GM19238 (cell line): ENCODE measurements at regions not wholly inside any gene's neighbourhood (a gene's known extent, or its start where the extent isn't known, plus 50 kb on each side); places are given as distances from the start of the nearest gene placed in this dataset.
"Not testable (repeated sequence)": the region's sequence is repeated elsewhere in the genome, so short reads cannot be mapped to it uniquely, and the experiment has no call there.

Experiments
- DNase-seq: peaks from one replicate; pipeline ENCODE4 v3.0.0; 2011; ENCODE audit warnings: low spot score; ENCODE audit not compliant: insufficient read length

DNA sequence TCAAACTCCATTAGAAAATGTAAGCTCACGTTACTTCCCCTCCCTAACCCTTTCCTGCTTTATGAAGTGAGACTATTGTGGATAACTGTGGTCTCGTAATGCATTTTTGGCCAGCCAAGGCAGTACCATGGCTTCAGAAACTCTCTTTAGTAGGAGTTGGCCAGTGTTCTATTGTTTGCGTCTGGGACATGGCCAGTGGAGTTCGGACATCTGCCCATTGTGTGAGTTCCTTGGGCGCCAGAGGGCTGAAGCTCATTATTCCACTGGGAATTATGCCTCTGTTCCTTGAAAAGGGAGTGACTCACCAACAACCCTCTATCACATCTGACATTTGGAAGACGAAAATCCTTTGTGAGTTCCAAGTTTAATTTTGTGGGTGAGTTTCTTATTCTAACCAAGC is 319.5 kb upstream of the SOX9 start:
- no peak for DNase-seq

DNA sequence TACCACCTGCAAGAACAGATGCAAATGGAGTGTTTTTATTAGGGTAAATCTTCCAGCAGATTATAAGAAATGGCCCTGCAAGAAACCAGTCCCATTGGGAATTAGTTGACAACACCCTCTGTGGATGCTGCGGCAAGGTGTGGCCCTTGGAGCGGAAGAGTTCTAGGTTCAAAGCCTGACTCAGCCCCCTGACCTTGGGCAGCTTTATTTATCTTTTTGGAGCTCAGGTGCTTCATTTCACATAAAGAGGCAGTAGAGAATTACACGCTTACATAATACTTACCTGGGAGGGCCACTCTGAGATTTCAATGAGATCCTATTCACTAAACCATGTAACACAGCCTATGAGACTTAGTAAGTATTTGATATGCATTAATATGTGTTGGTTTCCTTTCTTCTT is 318.2 kb upstream of the SOX9 start:
- DNase-seq = no peak

DNA sequence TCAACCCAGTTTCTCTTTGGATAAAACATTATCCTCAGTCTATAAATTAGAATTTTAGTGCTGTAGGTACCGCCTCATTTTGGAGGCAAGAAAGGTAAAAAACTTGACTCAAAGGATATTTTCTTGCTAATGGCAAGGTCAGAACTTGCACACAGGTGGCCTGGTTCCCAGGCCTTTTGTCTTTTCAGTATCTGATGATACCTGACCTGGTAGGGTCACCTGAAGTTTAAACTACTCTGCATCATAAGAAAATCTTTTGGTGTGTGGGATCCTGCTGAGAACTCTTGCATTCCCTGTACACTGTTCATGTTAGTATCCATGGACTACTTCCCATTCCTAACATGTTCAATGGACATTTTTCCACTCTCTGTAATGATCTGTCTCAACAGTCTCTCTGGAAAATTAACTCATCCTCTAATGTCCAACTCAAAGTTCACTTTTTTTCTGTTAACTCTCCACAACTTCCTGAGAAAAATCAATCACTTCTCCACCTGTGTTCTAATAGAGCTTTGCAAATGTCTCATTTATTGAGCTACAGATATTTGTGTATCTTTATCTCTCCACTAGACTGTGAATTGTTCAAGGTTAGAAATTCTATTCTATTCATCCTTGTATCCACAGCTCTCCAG is 317.1 kb upstream of the SOX9 start:
- DNase-seq = no peak

DNA sequence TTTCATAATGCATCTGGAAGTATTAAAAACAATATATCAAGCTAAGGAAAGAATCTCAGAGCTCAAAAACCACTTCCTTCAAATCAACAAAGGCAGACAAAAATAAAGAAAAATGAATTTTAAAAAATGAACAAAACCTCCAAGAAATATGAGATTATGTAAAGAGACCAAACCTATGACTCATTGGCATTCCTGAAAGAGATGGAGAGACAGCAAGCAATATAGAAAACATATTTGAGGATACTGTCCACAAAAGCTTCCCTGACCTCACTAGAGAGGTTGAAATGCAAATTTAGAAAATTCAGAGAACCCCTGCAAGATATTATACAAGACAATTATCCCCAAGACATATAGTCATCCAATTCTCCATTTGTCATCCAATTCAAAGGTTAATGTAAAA is 311.3 kb upstream of the SOX9 start:
- no peak for DNase-seq

DNA sequence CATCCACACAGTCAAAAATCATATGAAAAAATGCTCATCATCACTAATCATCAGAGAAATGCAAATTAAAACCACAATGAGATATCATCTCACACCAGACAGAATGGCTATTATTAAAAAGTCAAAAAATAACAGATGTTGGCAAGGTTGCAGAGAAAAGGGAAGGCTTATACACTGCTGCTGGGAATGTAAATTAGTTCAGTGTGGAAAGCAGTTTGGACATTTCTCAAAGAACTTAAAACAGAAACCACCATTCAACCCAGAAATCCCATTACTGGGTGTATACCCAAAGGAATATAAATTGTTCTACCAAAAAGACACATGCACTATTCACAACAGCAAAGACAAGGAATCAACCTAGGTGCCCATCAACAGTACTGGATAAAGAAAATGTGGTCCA is 307.0 kb upstream of the SOX9 start:
- DNase-seq = not testable (repeated sequence)

DNA sequence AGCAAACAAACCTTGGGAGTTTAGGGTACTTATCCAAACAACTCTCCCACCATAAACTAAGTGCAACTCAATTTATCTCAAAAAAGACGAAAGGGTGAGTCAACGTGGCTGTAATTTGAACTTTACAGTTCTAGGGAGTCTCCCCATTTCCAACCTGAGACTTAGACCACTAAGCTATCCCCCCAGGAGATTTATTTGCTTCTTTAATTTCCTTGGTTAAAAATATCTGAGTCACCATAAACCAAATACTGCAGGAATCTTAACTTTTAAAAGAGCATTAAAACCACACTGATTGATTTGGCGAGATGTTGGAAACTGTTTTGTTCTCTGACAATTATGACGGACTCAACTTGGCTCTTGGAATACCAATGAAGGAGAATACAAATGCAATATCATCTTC is 299.3 kb upstream of the SOX9 start:
- DNase-seq = no peak

DNA sequence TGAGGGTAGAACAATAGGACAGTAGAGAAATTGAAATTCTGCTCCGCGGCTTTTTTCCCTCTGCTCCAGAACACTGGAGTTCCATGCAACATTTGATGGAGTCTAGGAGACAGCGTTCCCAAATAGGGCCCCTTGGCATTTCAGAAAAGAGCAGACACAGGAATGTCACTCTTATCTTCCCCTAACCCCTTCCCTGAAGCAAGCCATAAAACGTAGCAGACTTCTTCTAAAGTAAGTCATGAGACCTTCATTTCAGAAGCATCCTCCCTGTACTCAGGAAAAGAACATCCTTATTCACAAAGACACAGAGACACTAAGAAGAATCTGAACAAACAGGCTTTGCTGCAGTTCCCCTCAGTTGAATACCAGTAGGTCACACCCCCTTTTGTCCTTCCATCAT is 296.1 kb upstream of the SOX9 start:
- no peak for DNase-seq

DNA sequence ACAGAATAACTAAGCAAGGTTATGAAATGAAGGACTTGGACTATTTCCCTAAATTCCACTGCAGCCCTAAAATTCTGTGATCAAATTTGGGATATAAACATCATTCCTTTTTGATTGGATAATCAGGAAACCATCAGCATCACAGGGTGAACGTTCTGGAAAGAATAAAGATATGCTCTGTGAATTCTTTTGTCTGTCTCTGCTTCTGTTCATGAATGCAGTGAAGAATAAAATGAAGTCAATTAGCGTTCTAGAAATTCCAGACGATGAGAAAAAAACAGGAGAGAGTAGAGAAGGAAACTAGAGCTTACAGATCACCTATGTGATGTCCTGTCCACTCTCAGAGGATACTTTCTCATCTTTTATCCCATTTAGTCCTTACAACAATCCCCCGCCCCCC is 295.1 kb upstream of the SOX9 start:
- DNase-seq = no peak

DNA sequence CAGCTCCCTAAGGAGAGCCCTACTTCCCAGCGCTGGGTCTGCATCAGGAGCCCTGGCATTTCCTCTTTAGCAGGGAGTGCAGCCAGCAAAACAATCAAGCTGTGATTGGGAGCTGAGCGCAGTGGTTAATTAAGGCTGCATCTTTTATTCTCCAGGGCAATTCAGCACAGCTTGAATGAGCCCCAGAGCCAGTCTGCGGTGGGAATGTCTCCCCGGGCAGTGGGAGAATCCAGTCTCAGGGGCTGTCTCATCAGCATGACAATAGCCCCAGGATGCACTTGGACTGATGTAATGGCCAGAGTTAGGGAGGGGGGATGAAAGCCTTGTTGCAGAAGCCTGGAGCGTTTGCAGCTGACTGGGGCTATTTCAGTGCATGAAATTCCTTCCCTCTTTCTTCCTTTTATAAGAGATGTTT is 292.6 kb upstream of the SOX9 start:
- DNase-seq = no peak

DNA sequence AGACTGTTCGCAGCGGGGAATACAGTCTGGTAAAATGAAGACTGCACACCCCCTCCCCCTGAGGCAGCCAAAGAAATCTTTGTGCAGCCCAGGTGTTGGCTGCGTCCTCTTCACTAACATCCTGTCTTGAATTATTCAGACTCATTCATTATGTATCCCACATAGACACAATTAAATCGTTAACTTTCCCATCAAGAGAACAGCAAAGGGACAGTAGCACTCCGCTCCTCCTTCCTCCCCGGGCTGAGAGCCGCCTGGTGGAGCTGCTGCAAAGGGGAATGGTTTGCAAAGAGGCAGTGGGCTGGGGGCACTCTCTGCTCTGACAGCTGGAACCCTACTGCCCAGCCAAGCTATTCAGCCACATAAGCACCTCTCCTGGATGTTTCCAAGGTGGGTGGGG is 290.0 kb upstream of the SOX9 start:
- no peak for DNase-seq

DNA sequence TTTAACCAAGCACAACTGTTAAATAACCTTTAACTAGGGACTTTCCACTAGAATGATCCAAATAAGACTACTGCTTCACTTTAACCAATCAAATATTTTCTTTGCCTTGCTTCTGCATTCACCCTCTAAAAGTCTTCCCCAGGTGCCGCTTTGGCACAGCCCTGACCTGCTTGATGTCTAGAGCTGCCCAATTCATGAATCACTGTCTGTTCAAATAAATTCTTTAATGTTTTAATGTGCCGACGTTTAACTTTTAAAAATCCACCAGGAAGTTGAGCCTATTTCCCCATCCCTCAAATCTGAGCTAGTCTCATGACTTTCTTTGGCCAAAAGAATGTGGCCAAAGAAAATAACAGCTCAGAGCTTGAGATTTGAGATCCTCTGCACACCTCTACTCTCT is 277.8 kb upstream of the SOX9 start:
- DNase-seq = no peak

DNA sequence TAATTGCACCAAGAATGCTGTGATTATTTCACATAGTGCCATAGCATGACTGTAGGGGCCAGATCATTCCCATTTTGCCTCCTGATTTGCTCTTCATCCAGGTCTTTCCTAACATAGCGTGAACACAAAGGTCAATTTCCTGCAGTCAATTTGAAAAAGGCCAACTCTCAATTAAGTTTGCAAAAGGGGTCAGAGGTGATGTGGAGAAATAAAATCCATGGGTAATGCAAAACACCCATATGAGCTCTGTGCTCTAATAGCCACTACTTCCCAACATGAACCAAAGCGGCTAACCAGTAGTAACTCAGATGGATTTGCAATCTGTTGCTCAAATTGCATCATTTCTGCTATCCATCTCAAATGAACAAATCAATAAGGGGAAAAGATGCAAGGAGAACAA is 275.5 kb upstream of the SOX9 start:
- DNase-seq = no peak

DNA sequence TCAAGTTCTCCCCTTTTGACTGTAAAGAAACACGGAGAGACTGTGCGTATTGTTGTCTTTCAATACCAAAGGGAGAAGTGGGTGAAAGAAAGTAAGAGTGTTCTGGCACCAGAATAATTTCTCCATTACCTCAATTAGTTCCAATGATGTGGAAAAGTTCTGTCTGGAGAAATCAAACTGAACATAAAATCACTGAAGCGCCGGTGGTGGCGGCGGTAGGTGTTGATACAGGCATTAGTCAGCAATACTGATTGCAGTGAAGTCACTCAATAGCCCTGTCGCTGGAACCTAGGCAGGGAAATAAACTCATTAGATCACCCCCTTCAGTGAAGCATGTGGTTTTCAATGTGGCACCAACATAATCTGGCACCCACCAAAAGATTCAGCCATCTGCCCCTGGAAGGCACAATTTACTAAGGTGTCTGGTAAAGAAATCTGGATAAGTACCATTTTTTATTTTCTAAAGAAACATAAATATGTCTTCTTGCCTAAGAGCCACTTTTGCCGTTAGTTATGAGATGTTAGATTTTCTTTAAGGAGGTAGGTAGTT is 274.2 kb upstream of the SOX9 start:
- DNase-seq = no peak

DNA sequence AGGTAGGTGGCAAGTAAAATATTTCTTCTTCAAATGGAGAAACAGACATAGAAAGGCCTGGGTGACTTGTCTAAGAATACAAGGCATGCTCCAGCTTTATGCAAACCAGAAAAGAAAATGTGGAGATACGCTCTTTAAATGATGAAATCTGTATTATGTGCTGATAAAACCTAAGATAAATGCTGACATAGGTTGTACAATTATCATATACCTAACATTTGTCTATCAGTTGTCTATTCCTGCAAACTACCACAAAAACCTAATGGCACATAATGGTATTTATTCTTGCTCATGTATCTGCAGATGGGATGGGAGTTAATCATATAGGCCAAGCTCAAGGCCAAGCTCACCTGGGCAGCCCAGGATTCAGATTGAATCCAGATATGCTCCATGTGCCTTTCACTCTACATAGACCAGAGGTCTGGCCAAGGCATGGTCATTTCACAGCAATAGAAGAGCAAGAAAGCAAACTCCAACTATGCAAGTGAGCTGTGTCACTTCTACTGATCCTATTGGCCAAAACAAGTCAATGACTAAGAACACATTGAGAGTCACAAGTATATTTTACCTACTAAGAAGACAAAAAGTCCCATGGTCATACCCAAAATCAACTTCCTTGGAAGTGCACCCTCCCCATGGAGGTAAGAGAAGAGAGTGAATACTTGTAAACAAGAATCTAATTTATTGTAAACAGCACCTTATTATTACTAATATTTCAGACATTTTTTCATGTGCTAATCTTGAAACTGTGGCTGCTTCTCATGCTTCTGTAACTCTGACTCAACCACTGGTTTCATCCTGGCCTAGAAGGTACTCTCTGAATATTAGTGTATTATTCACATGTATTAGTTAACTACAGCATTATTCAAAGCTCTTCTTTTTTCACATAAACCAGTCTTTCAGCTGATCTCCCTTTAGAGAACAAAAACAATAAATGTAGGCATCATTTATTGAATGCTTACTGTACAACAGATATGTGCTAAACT is 270.7 kb upstream of the SOX9 start:
- no peak for DNase-seq

DNA sequence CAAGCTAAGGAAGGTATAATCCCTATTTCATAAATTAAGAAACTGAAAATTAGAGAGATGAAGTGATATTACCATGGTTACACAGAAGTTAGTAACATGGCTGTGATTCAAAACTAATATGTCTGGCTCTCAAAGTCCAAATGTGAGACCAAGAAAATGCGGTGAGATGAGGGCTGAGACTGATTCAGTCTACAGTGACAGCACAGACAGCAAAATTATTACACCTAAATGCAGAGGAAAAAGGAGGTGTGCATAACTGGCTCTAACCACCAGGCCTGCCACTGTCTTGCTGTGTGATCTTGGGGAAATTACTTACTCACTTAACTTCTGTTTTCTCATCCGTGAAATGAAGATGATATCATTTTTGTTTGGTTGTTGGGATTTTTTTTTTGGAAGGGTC is 270.0 kb upstream of the SOX9 start:
- no peak for DNase-seq

DNA sequence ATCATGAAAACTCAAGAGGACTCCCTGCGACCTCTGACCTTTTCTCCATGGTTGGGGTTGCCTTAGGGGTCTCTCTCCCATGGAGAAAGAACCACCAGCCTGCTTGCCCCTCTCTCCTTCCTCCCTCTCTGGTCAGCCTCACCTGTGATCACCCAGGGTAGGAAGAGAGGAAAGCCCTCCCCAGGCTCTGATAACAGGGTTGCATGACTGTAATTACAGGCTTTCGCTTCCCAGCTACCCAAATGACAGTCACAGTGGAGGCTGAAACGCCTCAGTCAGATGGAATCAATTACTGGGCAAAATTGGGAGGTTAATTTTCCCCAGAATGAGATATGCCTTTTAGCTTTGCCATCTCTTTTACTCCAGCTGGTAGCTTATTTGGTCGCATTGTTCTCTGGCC is 265.8 kb upstream of the SOX9 start:
- no peak for DNase-seq

DNA sequence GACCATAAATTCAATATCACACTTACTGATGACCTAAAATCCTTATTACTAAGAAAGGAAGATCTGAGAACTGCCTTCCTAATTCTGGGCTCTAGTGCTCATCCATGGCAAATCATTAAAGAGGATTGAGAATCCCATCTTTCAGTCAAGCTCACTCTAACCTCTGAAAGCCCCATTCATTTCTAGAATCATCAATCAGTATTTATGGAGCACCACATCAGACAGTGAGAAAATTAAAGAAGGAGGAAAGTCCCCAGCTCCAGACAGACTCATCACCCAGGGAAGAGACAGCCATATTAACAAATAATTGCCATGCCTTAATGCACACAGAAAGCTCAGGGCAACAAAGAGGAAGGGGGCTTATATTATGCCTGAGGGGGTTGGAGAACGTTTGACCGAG is 256.1 kb upstream of the SOX9 start:
- DNase-seq = no peak

DNA sequence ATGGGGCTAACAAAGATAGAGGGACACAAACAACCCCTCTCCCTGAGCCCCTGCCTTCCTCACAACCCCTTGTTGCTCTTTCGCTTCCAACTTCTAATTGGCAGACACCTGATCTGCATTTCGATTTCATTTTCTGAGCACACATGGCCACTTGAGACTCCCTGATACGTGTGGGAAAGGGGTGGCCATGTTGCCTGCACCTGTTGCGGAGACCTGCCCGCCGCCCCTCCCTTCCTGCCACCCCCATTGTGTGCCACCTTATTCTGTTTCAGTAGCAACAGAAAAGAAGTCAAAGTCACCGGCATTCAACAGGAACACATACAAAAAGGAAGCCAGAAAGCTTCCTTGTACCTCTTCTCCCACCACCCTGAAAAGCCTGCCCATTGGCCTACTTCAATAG is 254.7 kb upstream of the SOX9 start:
- DNase-seq = no peak

DNA sequence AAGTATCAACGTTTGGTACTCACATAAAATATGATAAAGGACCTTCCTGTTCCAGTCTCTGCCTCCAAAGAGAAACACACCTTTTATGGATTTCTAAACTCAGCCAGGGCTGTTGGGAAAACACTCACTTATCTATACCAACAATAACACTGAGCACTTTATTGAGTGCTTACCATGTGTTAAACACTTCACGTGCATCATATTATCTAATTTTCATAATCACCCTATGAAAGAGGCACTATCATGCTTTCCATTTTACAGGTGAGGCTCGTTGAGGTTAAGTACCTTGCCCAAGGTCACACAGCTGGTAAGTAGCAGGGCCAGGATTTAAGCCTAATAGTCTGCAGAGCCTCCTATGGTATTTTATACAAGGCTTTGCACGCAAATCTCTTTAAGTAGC is 251.5 kb upstream of the SOX9 start:
- DNase-seq = no peak

DNA sequence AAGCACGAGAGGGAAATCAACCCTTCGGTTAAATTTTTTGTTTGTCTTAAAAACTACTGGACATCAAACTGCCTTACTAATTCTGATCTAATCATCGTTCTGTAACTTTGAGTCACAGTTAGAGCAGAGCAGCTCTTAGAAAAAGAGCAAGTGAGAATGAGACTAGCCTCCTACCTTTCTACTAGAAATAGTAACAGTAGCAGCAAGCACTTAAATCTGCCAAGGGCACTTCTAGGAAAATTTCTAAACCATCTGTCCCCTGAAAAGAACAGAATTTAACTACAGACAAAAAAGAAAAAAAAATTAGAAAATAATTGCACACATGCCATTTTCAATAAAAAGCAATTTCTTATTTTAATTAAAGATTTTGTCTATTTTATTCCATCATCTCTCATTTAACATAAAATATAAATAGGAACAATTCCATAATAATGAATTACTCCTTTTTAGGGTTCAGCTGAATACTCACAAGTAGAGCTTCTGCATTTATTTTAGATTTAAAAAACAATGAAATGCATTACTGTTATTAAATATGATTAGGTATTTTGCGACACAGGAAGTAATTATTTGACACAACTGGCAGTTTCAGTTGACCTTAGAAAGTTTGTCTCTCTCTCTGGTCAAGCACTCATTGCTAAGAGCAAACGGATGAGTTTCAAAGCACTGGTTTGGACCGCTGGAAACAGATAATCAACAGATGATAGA is 250.8 kb upstream of the SOX9 start:
- DNase-seq = no peak

DNA sequence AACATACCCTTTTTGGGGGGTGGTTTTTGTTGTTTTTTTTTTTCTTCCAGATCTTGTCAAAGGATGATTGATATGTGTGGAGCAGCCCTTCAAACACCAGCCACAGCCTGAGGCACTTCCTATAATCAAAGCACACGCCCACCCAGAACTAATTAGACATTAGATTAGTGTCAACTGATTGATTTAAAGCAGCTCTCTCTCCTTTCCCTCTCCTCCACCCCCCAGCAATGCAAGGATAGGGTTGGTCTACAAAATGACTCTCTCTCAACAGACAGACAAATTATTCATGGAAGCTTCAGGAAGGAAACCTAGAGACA is 250.3 kb upstream of the SOX9 start:
- DNase-seq = no peak

DNA sequence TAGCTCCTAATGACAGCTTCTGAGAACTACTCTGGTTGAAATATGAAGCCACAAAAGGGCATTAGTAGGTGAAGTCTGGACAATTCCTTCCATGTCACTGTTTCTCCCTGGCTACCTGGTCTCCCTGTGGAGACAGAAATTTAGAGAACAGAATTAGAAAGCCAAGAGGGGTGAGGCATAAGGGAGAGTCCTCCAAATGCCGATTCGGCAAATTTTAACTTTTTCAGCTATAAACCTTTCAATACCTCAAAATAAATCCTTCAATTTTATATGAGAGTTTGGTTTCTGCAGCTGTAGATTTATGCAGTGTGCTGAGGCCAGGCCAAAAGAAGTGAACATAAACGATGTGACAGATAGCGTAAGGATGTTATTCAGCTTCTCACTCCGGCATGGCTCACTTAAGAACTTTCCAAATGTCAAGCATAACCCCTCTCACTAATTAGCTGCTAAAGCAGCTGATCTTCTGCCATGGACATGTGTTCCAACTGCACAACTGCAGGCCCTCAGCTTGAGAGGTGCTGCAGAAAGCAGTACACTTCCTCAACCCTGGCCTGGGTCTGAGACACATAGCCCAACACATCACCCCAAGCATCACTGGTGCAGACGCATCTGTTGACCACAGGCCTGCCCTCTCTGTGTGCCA is 247.9 kb upstream of the SOX9 start:
- DNase-seq = no peak
